ENCODE measurements at regions not wholly inside any gene's neighbourhood (a gene's known extent, or its start where the extent isn't known, plus 50 kb on each side); places are given as distances from the start of the nearest gene placed in this dataset.

DNA sequence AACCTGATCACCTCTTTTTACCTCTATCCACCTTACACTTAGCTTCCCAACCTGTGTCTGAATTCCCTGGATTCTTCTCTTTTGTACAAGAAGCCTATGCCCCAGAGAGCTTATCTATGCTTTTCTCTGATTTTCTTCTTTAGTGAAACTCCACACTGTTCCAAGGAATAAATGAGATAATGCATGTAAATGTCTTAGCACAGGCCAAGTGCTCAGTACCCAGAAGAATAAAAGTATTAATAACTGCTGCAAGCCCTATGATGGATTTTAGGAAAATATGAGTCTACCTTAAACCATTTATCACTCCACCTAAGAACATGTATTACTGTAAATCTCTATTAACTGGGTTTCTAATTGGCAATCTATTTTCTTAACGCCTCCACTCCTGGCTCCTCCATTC lies 168.5 kb upstream of the TNC start:
- in situ Hi-C loops (cut with HindIII; ENCODE audit: low sequenced_read_pairs) = no loop called here
- TF ChIP-seq, protein P1, sequence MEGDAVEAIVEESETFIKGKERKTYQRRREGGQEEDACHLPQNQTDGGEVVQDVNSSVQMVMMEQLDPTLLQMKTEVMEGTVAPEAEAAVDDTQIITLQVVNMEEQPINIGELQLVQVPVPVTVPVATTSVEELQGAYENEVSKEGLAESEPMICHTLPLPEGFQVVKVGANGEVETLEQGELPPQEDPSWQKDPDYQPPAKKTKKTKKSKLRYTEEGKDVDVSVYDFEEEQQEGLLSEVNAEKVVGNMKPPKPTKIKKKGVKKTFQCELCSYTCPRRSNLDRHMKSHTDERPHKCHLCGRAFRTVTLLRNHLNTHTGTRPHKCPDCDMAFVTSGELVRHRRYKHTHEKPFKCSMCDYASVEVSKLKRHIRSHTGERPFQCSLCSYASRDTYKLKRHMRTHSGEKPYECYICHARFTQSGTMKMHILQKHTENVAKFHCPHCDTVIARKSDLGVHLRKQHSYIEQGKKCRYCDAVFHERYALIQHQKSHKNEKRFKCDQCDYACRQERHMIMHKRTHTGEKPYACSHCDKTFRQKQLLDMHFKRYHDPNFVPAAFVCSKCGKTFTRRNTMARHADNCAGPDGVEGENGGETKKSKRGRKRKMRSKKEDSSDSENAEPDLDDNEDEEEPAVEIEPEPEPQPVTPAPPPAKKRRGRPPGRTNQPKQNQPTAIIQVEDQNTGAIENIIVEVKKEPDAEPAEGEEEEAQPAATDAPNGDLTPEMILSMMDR (IDR thresholded peaks at IDR 0.05; ENCODE audit: low read depth, low read length, missing control alignments) = no peak
- H3K4me3 ChIP-seq (ENCODE audit: low read depth, low read length) = no peak overlapping the region
- no peak for DNase-seq (ENCODE audit: low read depth)

DNA sequence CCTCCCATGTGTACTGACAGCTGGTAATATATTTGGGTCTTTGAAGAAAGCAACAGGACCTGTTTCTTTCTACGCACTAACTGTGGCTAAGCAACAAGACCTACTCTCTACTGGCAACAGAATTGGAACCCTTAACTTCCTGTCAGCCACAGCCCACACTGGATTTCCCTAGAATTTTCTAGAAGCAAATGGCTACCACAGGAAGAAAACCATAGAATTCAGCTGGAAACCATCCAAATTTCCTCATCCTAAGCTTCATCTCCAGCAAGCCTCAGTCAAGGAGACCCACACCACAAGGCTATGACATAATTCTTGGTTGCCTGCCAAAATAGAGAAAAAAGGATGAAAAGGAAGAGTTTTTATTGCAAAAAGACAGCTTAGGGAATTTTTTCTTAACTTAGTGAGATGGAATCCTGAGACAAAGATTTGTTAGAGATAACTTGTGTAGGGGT lies 171.8 kb upstream of the TNC start:
- TF ChIP-seq, protein P1 (IDR thresholded peaks at IDR 0.05; ENCODE audit: low read depth, low read length, missing control alignments) = no peak
- H3K4me3 ChIP-seq (ENCODE audit: low read depth, low read length) = no peak overlapping the region
- peak; percentile 83 for DNase-seq (ENCODE audit: low read depth)
- in situ Hi-C loops (cut with HindIII; ENCODE audit: low sequenced_read_pairs) = no loop called here

DNA sequence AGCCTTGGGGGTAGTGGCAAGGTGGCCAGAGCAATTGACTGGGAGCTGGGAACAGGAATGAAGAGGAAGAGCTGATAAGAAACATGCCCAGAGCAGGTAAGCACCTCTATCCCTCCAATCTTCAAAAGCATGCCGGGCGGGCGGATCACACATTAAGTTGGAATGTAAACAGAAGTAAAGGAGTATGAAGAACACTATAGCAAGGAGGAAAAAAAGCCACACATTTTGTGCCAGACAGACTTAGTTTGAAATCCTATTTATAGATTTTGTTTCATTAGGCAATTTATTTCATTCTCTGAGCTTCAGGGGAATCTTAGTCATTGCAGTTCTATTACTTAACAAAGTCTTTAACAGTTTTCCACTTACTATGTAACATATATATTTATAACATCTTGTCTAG lies 173.9 kb upstream of the TNC start:
- no peak for DNase-seq (ENCODE audit: low read depth)

DNA sequence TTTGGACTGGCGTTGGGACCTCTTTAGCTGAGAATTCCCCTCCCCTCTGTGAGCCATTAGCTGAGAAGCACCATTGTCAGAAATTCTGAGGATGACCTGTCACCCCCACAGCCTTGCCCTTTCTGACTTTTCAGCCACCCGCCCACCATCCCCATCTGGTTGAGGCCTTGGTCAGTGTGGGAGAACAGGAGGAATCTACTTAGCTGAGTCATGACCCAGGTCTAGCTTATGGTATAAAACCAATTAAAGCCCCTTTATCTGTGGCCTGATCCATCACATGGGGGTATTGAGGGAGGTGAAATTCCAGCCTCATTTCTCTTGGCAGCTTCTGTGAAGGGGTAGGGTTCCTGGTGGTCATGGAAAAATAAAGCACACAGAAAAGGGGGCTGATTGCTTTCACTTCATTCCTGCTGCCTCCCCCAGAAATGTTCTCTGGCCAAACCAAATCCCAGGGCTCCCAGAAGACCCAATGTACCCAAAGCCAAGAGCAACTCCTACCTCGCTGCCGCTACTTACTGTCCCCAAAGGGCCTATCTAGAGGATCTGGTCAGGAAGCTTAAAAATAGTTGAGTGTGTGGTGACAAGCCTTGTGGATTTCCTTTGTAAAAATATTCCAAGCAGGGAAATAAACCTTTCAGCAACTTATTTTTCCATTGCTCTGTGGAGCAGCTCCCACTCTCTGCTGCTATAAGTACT lies 174.8 kb upstream of the TNC start:
- no peak for DNase-seq (ENCODE audit: low read depth)
- TF ChIP-seq, protein P1 (IDR thresholded peaks at IDR 0.05; ENCODE audit: low read depth, low read length, missing control alignments) = no peak
- in situ Hi-C loops (cut with HindIII; ENCODE audit: low sequenced_read_pairs) = no loop called here
- no peak overlapping the region for H3K4me3 ChIP-seq (ENCODE audit: low read depth, low read length)

More for the DNA sequence above, 173.9 kb upstream of the TNC start:
- TF ChIP-seq, protein P1 (IDR thresholded peaks at IDR 0.05; ENCODE audit: low read depth, low read length, missing control alignments) = no peak
- H3K4me3 ChIP-seq (ENCODE audit: low read depth, low read length) = no peak overlapping the region
- in situ Hi-C loops (cut with HindIII; ENCODE audit: low sequenced_read_pairs) = no loop called here

DNA sequence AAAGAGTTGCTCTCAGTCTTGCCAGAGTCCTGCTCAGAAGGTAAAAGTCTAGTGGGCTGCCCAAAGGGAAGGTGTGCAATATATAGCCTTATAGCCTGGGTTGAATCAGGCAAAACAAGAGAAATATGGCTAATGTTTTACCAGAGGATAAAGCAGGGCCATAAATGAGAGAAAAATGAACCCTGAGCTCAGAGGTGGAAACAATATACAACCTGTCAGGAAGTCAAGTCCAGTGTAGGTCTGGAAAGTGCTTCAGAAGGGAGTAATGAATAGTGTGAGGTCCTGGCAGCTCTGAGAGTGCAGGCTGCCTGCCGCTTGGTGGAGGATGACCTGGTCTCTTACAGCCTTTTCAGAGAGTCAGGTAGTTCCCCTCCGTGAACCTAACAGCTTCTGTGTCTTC lies 177.8 kb upstream of the TNC start:
- H3K4me3 ChIP-seq (ENCODE audit: low read depth, low read length) = no peak overlapping the region
- in situ Hi-C loops (cut with HindIII; ENCODE audit: low sequenced_read_pairs) = no loop called here
- no peak for DNase-seq (ENCODE audit: low read depth)
- TF ChIP-seq, protein P1 (IDR thresholded peaks at IDR 0.05; ENCODE audit: low read depth, low read length, missing control alignments) = no peak

DNA sequence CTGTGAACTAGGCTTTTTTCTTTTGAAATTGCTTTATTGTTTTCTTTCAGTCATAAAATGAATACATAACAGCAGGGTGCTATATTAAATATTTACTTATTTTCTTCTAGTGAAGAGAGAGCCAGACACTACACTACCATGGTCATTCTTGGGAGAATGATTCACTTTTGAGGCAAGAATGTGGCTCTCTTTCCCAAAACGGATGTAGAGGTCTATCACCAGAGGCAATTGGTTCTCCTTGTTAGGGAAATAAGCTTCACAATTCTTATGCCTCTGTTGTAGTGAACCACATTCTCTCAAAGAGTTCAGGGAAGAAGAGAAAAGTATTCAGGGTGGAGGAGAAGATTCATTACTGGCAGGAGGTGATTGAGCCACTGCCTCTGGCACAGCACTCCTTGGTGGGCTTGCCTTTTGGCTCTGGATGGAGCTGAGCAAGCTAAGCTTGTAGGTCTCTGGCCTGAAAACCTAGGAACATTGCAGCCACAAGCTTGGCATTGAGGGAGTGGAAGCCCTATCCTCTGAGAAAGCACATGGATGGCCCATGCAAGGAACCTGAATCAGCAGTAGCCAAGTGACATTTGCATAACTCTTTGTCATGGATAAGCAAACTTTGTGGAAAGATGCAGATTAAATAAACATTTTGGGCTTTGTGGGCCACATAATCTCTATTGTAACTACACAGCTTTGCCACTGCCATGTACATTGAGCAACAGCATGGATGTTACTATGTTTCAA lies 179.0 kb upstream of the TNC start:
- in situ Hi-C loops (cut with HindIII; ENCODE audit: low sequenced_read_pairs) = no loop called here
- DNase-seq (ENCODE audit: low read depth) = no peak
- H3K4me3 ChIP-seq (ENCODE audit: low read depth, low read length) = no peak overlapping the region
- TF ChIP-seq, protein P1 (IDR thresholded peaks at IDR 0.05; ENCODE audit: low read depth, low read length, missing control alignments) = no peak

All from astrocyte of the cerebellum (primary cell).